HG02763 (cell line): ENCODE measurements at regions not wholly inside any gene's neighbourhood (a gene's known extent, or its start where the extent isn't known, plus 50 kb on each side); places are given as distances from the start of the nearest gene placed in this dataset.
"Not testable (repeated sequence)": the region's sequence is repeated elsewhere in the genome, so short reads cannot be mapped to it uniquely, and the experiment has no call there.

Experiments used
- ATAC-seq: cut with Tn5 transposase; IDR thresholded peaks from one replicate; pipeline ENCODE4 v1.9.1; 2021; ENCODE audit warnings: mild to moderate bottlenecking, moderate library complexity; ENCODE audit not compliant: unreplicated experiment

- no peak for ATAC-seq
These were observed 848.6 kb upstream of the LRFN5 start for GRCh38 chr14:40758076-40758475.

GRCh38 chr14:40757376-40757950, 849.2 kb upstream of the LRFN5 start:
- no peak for ATAC-seq

GRCh38 chr14:40733206-40733605, 873.5 kb upstream of the LRFN5 start:
- ATAC-seq: no peak

GRCh38 chr14:40727107-40727506, 879.6 kb upstream of the LRFN5 start:
- no peak for ATAC-seq

GRCh38 chr14:40713387-40713786, 893.3 kb upstream of the LRFN5 start:
- ATAC-seq: no peak

DNA sequence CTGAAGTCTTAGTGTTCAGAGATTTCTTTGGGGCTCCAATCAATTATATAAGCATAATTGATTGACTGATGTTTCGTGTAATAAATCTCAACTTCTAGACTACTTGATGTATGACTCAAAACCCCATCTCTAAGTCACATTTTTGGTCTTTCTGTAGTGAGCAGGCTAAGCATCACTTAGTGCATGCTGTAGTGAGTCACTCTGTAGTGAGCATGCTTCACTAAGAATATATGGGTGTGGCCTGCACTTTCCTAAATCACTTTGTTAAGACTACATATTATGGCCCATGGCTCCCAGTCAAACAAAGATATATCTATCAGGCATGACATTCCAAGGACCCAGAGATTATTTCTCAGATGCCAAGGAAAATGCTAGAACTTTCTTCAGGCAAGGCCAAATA, 909.4 kb upstream of the LRFN5 start:
- no peak for ATAC-seq

DNA sequence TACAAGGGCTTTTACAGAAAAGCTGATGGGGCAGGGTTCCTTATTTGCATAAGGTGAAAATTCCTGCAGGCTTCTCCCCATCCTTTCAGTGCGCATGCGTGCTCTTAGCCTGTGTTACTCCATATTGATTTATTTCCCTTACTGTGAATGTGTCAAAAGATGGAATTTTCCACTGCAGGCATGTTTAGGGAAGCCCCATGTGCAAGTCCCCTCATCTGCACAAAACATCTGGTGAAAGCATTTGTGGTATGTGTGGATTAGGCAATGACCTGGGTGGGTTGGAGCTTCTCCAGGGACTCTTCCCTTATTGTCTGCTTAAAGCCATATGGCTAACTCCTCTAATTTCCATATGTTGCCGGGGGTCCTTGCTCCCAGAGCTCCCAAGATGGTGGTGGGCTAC, 912.7 kb upstream of the LRFN5 start:
- ATAC-seq: no peak

GRCh38 chr14:40691066-40691465, 915.6 kb upstream of the LRFN5 start:
- no peak for ATAC-seq

DNA sequence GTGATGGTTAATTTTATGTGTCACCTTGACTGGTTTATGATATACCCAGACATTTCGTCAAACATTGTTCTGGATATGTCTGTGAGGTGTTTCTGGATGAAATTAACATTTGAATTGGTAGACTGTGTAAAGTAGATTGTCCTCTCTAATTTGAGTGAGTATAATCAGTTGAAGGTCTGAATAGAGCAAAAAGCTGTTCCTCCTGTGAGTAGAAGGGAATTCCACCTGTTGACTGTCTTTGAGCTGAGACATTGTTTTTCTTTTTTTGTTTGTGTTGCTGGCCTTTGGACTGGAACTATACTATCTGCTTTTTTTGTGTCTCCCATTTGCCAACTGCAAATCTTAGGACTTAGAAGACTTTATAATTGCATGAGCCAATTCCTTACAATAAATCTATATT, 920.9 kb upstream of the LRFN5 start:
- ATAC-seq: no peak

- ATAC-seq: no peak
These were observed 922.3 kb upstream of the LRFN5 start for GRCh38 chr14:40684328-40684727.

DNA sequence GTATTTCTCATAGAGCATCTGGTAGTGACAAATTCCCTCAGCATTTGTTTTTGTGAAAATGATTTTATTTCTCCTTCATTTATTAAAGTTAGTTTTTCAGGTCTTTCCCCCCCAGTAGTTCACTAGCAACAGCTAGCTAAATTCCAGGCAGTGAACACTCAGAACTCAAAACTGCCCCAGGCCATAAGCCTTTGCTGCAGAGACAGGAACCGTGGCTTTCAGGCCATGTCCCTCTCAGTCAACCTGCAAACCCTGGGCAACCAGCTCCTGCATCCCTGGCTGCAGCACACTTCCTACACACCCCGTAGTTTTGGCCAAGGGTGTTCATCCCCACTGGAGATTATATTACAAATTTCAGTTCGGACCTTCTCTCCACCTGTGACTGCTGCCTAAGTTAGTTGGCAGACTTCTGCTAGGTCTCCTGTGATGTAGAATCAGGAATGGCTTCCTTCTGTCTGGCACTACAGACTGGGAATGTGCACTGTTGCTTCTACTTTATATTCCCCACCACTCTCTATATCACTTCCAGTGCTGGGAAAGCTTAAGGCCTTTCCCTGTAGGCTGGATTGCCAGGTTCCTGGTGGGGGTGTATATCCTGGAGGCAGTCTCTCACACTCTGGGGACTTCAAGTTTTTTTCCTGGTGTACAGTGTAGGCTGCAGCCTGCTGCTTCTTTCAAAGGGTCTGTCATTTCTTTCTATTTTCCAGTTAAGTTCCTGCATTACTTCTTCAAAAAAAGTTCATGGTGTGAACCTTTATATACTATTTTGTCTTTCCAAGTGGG, 924.4 kb upstream of the LRFN5 start:
- ATAC-seq: no peak

DNA sequence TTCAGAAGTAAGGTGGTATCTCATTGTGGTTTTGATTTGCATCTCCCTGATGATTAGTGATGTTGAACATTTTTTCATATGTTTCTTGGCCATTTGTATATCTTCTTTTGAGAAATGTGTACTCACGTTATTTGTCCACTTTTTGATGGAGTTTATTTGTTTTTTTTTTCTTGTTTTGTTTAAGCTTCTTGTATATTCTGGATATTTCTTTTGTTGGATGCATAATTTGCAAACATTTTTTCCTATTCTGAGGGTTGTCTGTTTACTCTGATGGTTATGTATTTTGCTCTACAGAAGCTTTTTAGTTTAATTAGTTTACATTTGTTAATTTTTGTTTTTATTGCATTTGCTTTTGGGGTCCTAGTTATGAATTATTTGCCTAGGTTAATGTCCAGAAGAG, 927.4 kb upstream of the LRFN5 start:
- no peak for ATAC-seq

GRCh38 chr14:40677206-40677605, 929.5 kb upstream of the LRFN5 start:
- not testable (repeated sequence) for ATAC-seq

DNA sequence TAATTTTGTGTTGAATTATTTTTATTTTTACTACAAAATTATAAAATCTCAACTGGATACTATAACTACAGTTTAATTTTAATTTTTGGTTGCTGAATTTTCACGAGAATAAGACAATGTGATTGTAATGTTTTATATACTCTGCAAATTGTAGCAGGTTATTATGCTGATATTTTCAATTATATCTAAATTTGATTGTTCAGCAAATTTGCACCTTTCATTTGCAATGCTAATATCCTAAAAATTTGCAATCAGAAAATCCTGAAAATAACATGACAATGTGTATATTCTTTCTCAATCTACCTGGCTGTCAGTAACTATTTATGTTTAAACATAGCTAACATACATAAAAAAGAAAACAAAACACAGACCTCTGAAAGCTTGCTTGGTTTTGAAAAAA, 932.2 kb upstream of the LRFN5 start:
- ATAC-seq: no peak

- no peak for ATAC-seq
These were observed 950.4 kb upstream of the LRFN5 start for GRCh38 chr14:40656311-40656710.

GRCh38 chr14:40652089-40652691, 954.5 kb upstream of the LRFN5 start:
- no peak for ATAC-seq

DNA sequence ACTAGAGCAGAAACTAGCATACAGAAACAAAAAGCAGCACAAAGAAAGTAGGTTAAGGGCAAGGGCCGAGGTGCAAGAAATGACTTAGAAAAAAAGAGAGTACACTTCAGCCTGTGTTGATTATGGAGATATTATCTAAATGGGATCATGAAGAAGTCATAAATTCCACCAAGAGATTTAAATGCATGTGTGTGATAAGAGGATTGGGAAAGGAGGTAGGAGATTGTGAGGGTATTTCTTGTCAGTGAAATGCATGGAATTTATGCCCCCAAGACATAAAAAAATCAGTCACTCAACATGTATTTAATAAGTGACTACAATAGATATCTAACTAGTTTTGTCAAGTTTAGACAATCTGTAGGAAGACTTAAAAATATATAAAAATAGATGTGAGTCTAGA, 976.2 kb upstream of the LRFN5 start:
- no peak for ATAC-seq

DNA sequence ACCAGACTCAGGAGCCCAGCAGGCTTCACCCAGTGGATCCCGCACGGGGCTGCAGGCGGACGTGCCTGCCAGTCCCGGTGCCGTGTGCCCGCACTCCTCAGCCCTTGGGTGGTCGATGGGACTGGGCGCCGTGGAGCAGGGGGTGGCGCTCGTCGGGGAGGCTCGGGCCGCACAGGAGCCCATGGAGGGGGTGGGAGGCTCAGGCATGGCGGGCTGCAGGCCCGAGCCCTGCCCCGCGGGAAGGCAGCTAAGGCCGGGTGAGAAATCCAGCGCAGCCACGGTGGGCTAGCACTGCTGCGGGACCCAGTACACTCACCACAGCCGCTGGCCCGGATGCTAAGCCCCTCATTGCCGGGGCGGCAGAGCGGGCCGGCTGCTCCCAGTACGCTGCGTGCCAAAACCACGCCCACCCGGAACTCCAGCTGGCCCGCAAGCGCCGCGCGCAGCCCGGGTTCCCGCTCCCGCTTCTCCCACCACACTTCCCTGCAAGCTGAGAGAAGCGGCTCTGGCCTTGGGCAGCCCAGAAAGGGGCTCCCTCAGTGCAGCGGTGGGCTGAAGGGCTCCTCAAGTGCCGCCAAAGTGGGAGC, 977.0 kb upstream of the LRFN5 start:
- ATAC-seq: not testable (repeated sequence)

- no peak for ATAC-seq
These were observed 977.5 kb upstream of the LRFN5 start for GRCh38 chr14:40629144-40629543.

GRCh38 chr14:40623643-40624042, 983.0 kb upstream of the LRFN5 start:
- no peak for ATAC-seq

DNA sequence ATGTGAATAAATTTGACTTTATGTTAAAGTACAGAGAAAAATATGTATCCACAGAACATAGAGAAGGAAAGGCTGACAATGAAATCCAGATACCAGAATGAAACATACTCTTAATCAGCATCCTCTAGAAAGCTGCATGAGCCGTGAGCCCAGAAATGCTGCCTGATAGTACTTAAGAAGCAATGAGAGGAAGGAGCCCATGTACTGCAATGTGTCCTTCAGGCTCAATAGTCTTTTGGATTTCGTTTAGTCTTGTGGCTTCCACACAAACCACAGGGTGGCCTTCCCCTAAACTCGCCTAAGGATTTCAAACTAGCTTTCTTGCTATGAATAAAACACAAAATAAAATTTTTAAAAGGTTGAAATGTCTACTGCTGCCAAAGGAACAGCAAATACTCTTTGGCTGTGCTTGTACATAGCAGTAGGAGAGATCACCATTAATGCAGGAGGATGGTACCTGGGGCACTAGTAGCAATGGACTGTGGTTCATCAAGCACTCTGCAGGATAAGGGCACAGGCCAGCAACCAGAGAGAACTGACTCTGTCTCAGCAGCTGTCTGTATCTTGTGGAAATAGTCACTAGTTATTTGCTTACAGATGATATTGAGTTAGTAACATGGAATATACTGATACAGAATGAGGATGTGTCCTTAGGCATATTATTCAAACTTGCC, 988.3 kb upstream of the LRFN5 start:
- no peak for ATAC-seq
